ENCODE measurements at regions not wholly inside any gene's neighbourhood (a gene's known extent, or its start where the extent isn't known, plus 50 kb on each side); places are given as distances from the start of the nearest gene placed in this dataset.
"Not testable (repeated sequence)": the region's sequence is repeated elsewhere in the genome, so short reads cannot be mapped to it uniquely, and the experiment has no call there.

- ATAC-seq (ENCODE audit: low read depth) (no peak), DNase-seq (ENCODE audit: low spot score) (no peak)
- Histone ChIP-seq H3K27me3 (ENCODE audit: insufficient read depth, poor library complexity, severe bottlenecking) (no peaks in the 10 kb centered on the region), H3K9me3 (ENCODE audit: severe bottlenecking) (no peaks in the 10 kb centered on the region), H3K4me1 (ENCODE audit: insufficient read depth, poor library complexity, severe bottlenecking) (no peaks in the 10 kb centered on the region), H3K4me3 (ENCODE audit: severe bottlenecking) (no peak overlapping the region), H3K27ac (ENCODE audit: poor library complexity, severe bottlenecking) (no peak overlapping the region), H3K36me3 (ENCODE audit: low read depth) (no peaks in the 10 kb centered on the region)
- TF ChIP-seq CTCF (IDR thresholded peaks at IDR 0.05; ENCODE audit: poor library complexity, severe bottlenecking) = no peak
Observed at GRCh38 chr6:69456086-69456485, 340.7 kb downstream of the LMBRD1 start.

GRCh38 chr6:69454619-69455018, 342.2 kb downstream of the LMBRD1 start:
- not testable (repeated sequence) for ATAC-seq (ENCODE audit: low read depth); H3K4me1 ChIP-seq (ENCODE audit: insufficient read depth, poor library complexity, severe bottlenecking); H3K4me3 ChIP-seq (ENCODE audit: severe bottlenecking); H3K36me3 ChIP-seq (ENCODE audit: low read depth); H3K9me3 ChIP-seq (ENCODE audit: severe bottlenecking); H3K27me3 ChIP-seq (ENCODE audit: insufficient read depth, poor library complexity, severe bottlenecking); DNase-seq (ENCODE audit: low spot score); H3K27ac ChIP-seq (ENCODE audit: poor library complexity, severe bottlenecking)

- H3K4me3 ChIP-seq (ENCODE audit: severe bottlenecking); H3K27ac ChIP-seq (ENCODE audit: poor library complexity, severe bottlenecking); H3K4me1 ChIP-seq (ENCODE audit: insufficient read depth, poor library complexity, severe bottlenecking); DNase-seq (ENCODE audit: low spot score); H3K36me3 ChIP-seq (ENCODE audit: low read depth); H3K9me3 ChIP-seq (ENCODE audit: severe bottlenecking); ATAC-seq (ENCODE audit: low read depth); H3K27me3 ChIP-seq (ENCODE audit: insufficient read depth, poor library complexity, severe bottlenecking): not testable (repeated sequence)
Observed at GRCh38 chr6:69450493-69450892, 346.3 kb downstream of the LMBRD1 start.

- H3K27me3 ChIP-seq (ENCODE audit: insufficient read depth, poor library complexity, severe bottlenecking) = no peaks in the 10 kb centered on the region
- H3K4me1 ChIP-seq (ENCODE audit: insufficient read depth, poor library complexity, severe bottlenecking) = no peaks in the 10 kb centered on the region
- no peaks in the 10 kb centered on the region for H3K9me3 ChIP-seq (ENCODE audit: severe bottlenecking)
- ATAC-seq (ENCODE audit: low read depth) = no peak
- TF ChIP-seq CTCF (IDR thresholded peaks at IDR 0.05; ENCODE audit: poor library complexity, severe bottlenecking) = no peak
- H3K27ac ChIP-seq (ENCODE audit: poor library complexity, severe bottlenecking) = no peak overlapping the region
- H3K36me3 ChIP-seq (ENCODE audit: low read depth) = no peaks in the 10 kb centered on the region
- no peak for DNase-seq (ENCODE audit: low spot score)
- no peak overlapping the region for H3K4me3 ChIP-seq (ENCODE audit: severe bottlenecking)
Observed at GRCh38 chr6:69449887-69450286, 346.9 kb downstream of the LMBRD1 start.

Data from RWPE2 (cell line).